ENCODE measurements at regions not wholly inside any gene's neighbourhood (a gene's known extent, or its start where the extent isn't known, plus 50 kb on each side); places are given as distances from the start of the nearest gene placed in this dataset.
"Not testable (repeated sequence)": the region's sequence is repeated elsewhere in the genome, so short reads cannot be mapped to it uniquely, and the experiment has no call there.

DNA sequence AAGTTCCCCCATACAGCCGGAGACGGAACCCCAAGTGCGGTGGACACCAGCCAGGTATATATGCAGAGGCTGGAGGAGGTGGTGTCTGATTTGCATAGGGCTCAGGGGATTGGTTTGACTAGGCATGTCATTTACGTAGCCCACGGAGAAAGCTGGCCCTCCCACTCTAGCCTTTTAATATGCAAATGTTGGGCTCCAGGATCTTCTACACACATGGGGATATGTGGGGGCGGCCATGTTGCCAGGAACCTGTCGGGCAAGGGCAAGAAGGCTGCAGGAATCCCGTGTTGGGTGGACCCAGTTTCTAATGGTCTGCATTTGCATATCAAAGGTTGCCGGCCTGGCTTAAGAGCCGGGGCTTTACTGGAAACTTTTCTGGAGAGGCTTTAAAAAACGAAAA, 57.4 kb downstream of the FTHL17 start:
- not testable (repeated sequence) for H3K4me3 ChIP-seq (ENCODE audit: low read length); DNase-seq (ENCODE audit: low read depth)

GRCh38 chrX:31012509-31013025, 59.3 kb downstream of the FTHL17 start:
- TF ChIP-seq, protein P1, sequence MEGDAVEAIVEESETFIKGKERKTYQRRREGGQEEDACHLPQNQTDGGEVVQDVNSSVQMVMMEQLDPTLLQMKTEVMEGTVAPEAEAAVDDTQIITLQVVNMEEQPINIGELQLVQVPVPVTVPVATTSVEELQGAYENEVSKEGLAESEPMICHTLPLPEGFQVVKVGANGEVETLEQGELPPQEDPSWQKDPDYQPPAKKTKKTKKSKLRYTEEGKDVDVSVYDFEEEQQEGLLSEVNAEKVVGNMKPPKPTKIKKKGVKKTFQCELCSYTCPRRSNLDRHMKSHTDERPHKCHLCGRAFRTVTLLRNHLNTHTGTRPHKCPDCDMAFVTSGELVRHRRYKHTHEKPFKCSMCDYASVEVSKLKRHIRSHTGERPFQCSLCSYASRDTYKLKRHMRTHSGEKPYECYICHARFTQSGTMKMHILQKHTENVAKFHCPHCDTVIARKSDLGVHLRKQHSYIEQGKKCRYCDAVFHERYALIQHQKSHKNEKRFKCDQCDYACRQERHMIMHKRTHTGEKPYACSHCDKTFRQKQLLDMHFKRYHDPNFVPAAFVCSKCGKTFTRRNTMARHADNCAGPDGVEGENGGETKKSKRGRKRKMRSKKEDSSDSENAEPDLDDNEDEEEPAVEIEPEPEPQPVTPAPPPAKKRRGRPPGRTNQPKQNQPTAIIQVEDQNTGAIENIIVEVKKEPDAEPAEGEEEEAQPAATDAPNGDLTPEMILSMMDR (conservative IDR thresholded peaks at IDR 0.05; ENCODE audit: low read depth, low read length): no peak
- no peak overlapping the region for H3K4me3 ChIP-seq (ENCODE audit: low read length)
- DNase-seq (ENCODE audit: low read depth): no peak

DNA sequence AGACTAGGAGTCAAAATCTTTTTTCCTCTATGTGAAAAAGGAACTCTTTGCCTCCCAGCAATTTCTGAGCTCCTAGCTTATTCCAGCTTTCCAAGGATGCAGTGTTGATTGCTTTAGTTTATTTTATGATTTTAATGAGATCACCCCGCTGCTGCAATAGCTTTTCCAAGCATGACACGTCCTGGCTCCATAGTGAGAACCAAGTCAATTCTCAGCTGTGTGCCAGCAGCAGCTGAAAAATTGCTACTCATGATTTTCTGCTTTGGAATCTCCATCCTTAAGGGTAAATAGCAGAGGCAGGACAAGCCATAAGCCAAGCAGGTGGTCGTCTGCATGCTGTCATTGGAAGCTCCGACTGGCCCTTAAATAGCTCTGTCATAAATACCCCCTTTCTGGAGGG, 64.5 kb downstream of the FTHL17 start:
- no peak overlapping the region for H3K4me3 ChIP-seq (ENCODE audit: low read length)
- DNase-seq (ENCODE audit: low read depth): no peak
- TF ChIP-seq, protein P1 (conservative IDR thresholded peaks at IDR 0.05; ENCODE audit: low read depth, low read length): no peak

GRCh38 chrX:31006027-31006426, 65.8 kb downstream of the FTHL17 start:
- TF ChIP-seq, protein P1 (conservative IDR thresholded peaks at IDR 0.05; ENCODE audit: low read depth, low read length): no peak
- H3K4me3 ChIP-seq (ENCODE audit: low read length): no peak overlapping the region
- DNase-seq (ENCODE audit: low read depth): no peak

DNA sequence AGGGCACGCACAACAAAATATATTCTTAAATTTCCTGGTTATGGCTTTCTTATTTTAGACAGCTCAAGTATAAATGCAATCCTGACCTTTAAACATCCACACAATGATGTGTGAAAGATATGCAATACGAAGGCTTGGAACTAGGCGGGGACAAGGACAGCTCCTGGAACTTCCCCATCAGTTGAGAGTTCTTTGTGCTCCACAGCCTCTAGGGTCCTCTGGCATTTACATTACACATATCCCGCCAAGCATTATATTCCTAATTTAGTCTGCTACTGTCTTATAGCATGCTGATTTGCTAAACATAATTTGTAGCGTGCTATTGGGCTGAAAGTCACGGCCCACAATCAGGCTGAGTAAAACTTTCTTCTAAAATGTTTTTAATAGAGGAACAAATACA, 74.4 kb downstream of the FTHL17 start:
- no peak overlapping the region for H3K4me3 ChIP-seq (ENCODE audit: low read length)
- TF ChIP-seq, protein P1 (conservative IDR thresholded peaks at IDR 0.05; ENCODE audit: low read depth, low read length): no peak
- no peak for DNase-seq (ENCODE audit: low read depth)

- H3K4me3 ChIP-seq (ENCODE audit: low read length): no peak overlapping the region
- DNase-seq (ENCODE audit: low read depth): no peak
- TF ChIP-seq, protein P1 (conservative IDR thresholded peaks at IDR 0.05; ENCODE audit: low read depth, low read length): no peak
These were observed 76.1 kb downstream of the FTHL17 start for GRCh38 chrX:30995705-30996104.

- DNase-seq (ENCODE audit: low read depth): no peak
- TF ChIP-seq, protein P1 (conservative IDR thresholded peaks at IDR 0.05; ENCODE audit: low read depth, low read length): no peak
- no peak overlapping the region for H3K4me3 ChIP-seq (ENCODE audit: low read length)
These were observed 76.7 kb downstream of the FTHL17 start for GRCh38 chrX:30995060-30995700.

- DNase-seq (ENCODE audit: low read depth); H3K4me3 ChIP-seq (ENCODE audit: low read length): not testable (repeated sequence)
These were observed 77.8 kb downstream of the FTHL17 start for GRCh38 chrX:30994018-30994417.
